GM12874 (cell line): ENCODE measurements at regions not wholly inside any gene's neighbourhood (a gene's known extent, or its start where the extent isn't known, plus 50 kb on each side); places are given as distances from the start of the nearest gene placed in this dataset.

ENCODE experiments used
- CTCF ChIP-seq: IDR thresholded peaks from 2 replicates; pipeline ENCODE4 v1.5.1; 2011; ENCODE audit warnings: low read depth, mild to moderate bottlenecking, control low read depth, low read length, moderate library complexity; ENCODE audit not compliant: insufficient read depth

GRCh38 chr4:163621821-163622220 is 127.3 kb downstream of the TMA16 start:
- TF ChIP-seq CTCF: no peak

GRCh38 chr4:163622379-163623035 is 128.0 kb downstream of the TMA16 start:
- no peak for TF ChIP-seq CTCF

GRCh38 chr4:163623787-163624186 is 129.3 kb downstream of the TMA16 start:
- TF ChIP-seq CTCF: no peak

- no peak for TF ChIP-seq CTCF
Measured at GRCh38 chr4:163624727-163625126, 130.2 kb downstream of the TMA16 start.

- no peak for TF ChIP-seq CTCF
Measured at GRCh38 chr4:163631288-163631687, 136.8 kb downstream of the TMA16 start.

- TF ChIP-seq CTCF: no peak
Measured at GRCh38 chr4:163638909-163639308, 144.4 kb downstream of the TMA16 start.

- TF ChIP-seq CTCF: no peak
Measured at GRCh38 chr4:163649557-163650091, 155.1 kb downstream of the TMA16 start.
